Neural crest cell (in vitro differentiated cells): ENCODE measurements at regions not wholly inside any gene's neighbourhood (a gene's known extent, or its start where the extent isn't known, plus 50 kb on each side); places are given as distances from the start of the nearest gene placed in this dataset.

Experiments used
- DNase-seq: peaks from one replicate; pipeline ENCODE4 v3.0.0; 2021; ENCODE audit warnings: low read depth, mixed read lengths, low spot score
- H3K27ac Mint-ChIP-seq: one replicate; pipeline ENCODE4 v1.8.0; 2021; ENCODE audit warnings: mild to moderate bottlenecking, mixed read lengths; ENCODE audit not compliant: unreplicated experiment
- H3K27me3 Mint-ChIP-seq: 2 replicates; pipeline ENCODE4 v1.8.0; 2021; ENCODE audit warnings: low read depth, mild to moderate bottlenecking, mixed read lengths
- H3K36me3 Mint-ChIP-seq: 2 replicates; pipeline ENCODE4 v1.8.0; 2021; ENCODE audit warnings: low read depth, mild to moderate bottlenecking, mixed read lengths
- H3K4me1 Mint-ChIP-seq: 2 replicates; pipeline ENCODE4 v1.8.0; 2021; ENCODE audit warnings: mixed read lengths
- H3K4me3 Mint-ChIP-seq: one replicate; pipeline ENCODE4 v1.8.0; 2021; ENCODE audit warnings: mild to moderate bottlenecking, mixed read lengths
- H3K9me3 Mint-ChIP-seq: 2 replicates; pipeline ENCODE4 v1.8.0; 2021; ENCODE audit warnings: mixed read lengths
- TF ChIP-seq, protein P1 (sequence below): fragments of 200-600 bp; sonication (generic); conservative IDR thresholded peaks from 2 replicates; pipeline ENCODE4 v1.5.0; 2021; ENCODE audit warnings: antibody characterized with exemption, mild to moderate bottlenecking

DNA sequence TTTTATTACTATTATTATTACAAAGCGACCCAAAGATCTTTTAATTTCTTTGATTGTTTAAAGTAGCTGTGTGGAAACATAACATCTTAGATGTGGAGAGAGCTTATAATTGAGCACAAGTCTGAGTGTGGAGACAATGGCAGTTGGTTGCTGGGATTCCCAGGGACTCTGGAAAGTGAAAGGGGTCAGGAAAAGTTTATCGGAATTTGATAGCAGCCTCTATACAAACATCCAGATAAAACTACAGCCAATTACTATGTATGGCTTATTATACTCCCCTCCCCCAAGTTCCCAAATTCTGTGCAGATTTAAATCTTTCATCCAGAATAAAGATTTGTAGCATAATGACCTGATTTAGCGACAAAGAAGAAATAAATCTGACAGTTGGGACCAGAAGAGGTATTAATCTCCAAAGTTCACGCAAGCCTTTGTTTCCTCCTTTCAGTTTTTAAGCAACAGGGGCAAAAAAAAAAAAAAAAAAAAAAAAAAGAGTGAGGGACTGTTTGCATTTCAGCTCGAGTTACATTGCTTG is 121.4 kb upstream of the MAP3K7 start:
- TF ChIP-seq, protein P1, sequence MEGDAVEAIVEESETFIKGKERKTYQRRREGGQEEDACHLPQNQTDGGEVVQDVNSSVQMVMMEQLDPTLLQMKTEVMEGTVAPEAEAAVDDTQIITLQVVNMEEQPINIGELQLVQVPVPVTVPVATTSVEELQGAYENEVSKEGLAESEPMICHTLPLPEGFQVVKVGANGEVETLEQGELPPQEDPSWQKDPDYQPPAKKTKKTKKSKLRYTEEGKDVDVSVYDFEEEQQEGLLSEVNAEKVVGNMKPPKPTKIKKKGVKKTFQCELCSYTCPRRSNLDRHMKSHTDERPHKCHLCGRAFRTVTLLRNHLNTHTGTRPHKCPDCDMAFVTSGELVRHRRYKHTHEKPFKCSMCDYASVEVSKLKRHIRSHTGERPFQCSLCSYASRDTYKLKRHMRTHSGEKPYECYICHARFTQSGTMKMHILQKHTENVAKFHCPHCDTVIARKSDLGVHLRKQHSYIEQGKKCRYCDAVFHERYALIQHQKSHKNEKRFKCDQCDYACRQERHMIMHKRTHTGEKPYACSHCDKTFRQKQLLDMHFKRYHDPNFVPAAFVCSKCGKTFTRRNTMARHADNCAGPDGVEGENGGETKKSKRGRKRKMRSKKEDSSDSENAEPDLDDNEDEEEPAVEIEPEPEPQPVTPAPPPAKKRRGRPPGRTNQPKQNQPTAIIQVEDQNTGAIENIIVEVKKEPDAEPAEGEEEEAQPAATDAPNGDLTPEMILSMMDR = no peak
- no peak overlapping the region for H3K4me3 Mint-ChIP-seq
- H3K9me3 Mint-ChIP-seq = no peaks in the 10 kb centered on the region
- DNase-seq = no peak
- no peak overlapping the region for H3K27ac Mint-ChIP-seq
- peaks cover 22% of the 10 kb centered on the region for H3K4me1 Mint-ChIP-seq
- no peaks in the 10 kb centered on the region for H3K36me3 Mint-ChIP-seq
- no peaks in the 10 kb centered on the region for H3K27me3 Mint-ChIP-seq

DNA sequence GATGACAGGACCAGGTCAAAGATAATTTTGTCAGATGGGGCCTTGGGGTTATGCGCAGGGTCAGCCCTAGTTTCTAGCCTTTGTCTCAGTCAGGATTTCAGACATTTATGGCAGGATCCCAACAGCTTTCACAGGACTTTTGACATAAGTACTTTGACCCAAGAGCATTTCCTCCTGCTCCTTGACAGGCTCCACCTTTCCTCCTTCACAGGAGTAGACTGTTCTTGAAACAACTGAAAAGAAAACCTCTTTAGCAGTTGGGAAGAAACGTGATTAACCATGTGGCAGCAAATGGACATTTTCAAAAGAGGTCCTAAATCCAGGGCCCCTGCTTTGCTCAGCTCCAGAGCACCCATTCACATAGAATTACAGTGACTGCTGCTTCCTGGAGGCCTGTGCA is 120.4 kb upstream of the MAP3K7 start:
- TF ChIP-seq, protein P1 = no peak
- H3K27ac Mint-ChIP-seq = no peak overlapping the region
- H3K4me1 Mint-ChIP-seq = peaks cover 22% of the 10 kb centered on the region
- no peaks in the 10 kb centered on the region for H3K36me3 Mint-ChIP-seq
- DNase-seq = no peak
- no peaks in the 10 kb centered on the region for H3K27me3 Mint-ChIP-seq
- H3K9me3 Mint-ChIP-seq = no peaks in the 10 kb centered on the region
- no peak overlapping the region for H3K4me3 Mint-ChIP-seq

DNA sequence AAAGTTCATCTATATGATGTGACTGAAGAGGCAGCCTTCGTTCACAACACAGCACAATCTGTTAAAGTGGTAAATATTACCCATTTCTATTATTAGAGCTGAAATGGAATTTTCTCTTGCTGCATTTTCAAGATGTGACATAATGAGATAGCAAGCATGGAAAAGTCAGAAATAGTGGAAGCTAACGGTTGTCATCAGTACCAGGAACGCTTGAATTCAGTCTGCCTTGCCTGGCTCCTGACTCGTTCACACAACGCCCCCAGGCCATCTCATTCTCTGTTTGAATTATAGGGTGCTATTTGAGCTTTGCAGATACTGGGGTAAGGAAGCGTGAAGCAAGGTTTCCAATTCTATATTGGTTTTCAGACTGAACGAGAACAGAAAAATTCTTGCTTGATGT is 116.5 kb upstream of the MAP3K7 start:
- peaks cover 6% of the 10 kb centered on the region for H3K4me1 Mint-ChIP-seq
- no peak overlapping the region for H3K27ac Mint-ChIP-seq
- no peak for DNase-seq
- no peaks in the 10 kb centered on the region for H3K27me3 Mint-ChIP-seq
- no peak overlapping the region for H3K4me3 Mint-ChIP-seq
- TF ChIP-seq, protein P1 = no peak
- no peaks in the 10 kb centered on the region for H3K9me3 Mint-ChIP-seq
- no peaks in the 10 kb centered on the region for H3K36me3 Mint-ChIP-seq

DNA sequence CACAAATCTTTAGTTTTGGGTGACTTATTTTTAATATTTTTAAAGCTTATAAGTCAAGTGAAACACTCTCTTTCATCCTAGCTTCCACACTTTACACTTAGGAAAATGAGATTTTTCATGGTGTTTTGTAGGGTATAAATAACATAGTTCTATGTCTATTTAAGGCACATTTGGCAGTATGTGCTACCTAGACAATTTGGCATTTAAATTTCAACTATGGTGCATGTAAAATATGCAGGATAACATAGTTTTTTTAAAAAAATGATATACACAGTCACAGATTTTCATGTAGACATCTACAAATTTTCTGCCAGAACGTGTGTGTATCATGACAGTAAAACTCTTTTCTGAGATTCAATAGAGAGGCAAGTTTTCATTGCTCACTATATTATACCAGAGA is 115.1 kb upstream of the MAP3K7 start:
- DNase-seq = no peak
- TF ChIP-seq, protein P1 = no peak
- Mint-ChIP-seq H3K27ac (no peak overlapping the region), H3K9me3 (no peaks in the 10 kb centered on the region), H3K27me3 (no peaks in the 10 kb centered on the region), H3K4me3 (no peak overlapping the region), H3K4me1 (no peaks in the 10 kb centered on the region), H3K36me3 (no peaks in the 10 kb centered on the region)

DNA sequence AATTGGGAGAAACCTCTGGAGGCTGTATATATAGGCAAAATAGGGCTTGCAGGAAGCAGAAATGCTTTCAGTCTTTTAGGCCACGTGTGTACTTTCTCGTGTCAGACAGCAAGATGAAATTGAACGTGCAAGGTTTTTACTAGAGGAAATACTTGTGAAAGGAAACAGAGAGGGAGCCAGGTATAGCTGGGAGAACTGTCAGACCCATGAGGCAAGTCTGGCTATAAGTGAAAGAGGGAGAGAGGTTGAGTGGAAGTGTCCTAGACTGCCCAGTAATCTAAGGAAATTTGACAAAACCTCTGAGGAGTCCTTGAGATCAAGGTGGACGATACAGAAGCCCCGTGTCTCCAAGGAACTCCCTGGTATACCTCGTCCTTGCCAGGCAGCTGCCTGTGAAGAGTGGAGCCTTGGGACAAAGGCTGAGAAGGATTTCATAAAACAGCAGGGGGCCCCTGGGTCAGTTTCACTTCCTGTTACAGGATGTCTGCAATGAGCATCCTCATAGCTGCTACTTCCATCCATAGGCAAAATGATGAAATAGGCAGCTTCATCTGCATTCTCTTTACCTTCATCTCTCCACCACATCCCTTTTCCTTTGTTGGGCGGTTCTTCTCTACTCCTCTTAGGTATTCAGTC is 114.4 kb upstream of the MAP3K7 start:
- Mint-ChIP-seq H3K4me1 (no peaks in the 10 kb centered on the region), H3K27ac (no peak overlapping the region), H3K9me3 (no peaks in the 10 kb centered on the region), H3K36me3 (no peaks in the 10 kb centered on the region), H3K4me3 (no peak overlapping the region), H3K27me3 (no peaks in the 10 kb centered on the region)
- TF ChIP-seq, protein P1 = no peak
- DNase-seq = no peak
